Panc1 (cell line): ENCODE measurements at regions not wholly inside any gene's neighbourhood (a gene's known extent, or its start where the extent isn't known, plus 50 kb on each side); places are given as distances from the start of the nearest gene placed in this dataset.
A peak's percentile ranks its signal among the peaks of the same experiment; 100 is the strongest.

Experiments used
- ATAC-seq: fragments of 200-7000 bp; cut with Tn5 transposase; 2 replicates; pipeline ENCODE4 v1.9.1; 2020; ENCODE audit warnings: mild to moderate bottlenecking, moderate library complexity
- BruUV-seq: library from RNA; stranded (reverse); fragments of 400-500 nt; replicated peaks from 2 replicates; lab custom pipeline; 2021; lab: Mats Ljungman, UMichigan
- CTCF ChIA-PET: fragments of 300-600 bp; sonication (Branson Sonifier 250); formaldehyde crosslinking; loops from one replicate; lab custom pipeline; 2022; ENCODE audit warnings: antibody characterized with exemption; lab: Charles Lee
- POLR2A ChIA-PET: fragments of 300-600 bp; sonication (Branson Sonifier 250); formaldehyde crosslinking; loops from one replicate; lab custom pipeline; 2022; ENCODE audit warnings: antibody characterized with exemption; lab: Charles Lee
- DNase-seq: peaks from one replicate; pipeline ENCODE4 v3.0.0-alpha.2; 2010; ENCODE audit warnings: low read depth, low spot score
- H3K27ac ChIP-seq: 2 replicates; pipeline ENCODE4 v1.5.1; 2011; ENCODE audit warnings: mild to moderate bottlenecking, low read length, inconsistent platforms
- H3K27me3 ChIP-seq: fragments of 200-500 bp; sonication (Bioruptor generic); 2 replicates; pipeline ENCODE4 v1.6.0; 2014; ENCODE audit warnings: low read length, inconsistent platforms; ENCODE audit not compliant: control insufficient read depth, insufficient read depth
- H3K36me3 ChIP-seq: fragments of 200-500 bp; sonication (Bioruptor generic); 2 replicates; pipeline ENCODE4 v1.5.1; 2014; ENCODE audit warnings: inconsistent platforms, mild to moderate bottlenecking, low read length, moderate library complexity; ENCODE audit not compliant: control insufficient read depth, insufficient read depth
- H3K4me1 ChIP-seq: 2 replicates; pipeline ENCODE4 v1.5.1; 2011; ENCODE audit warnings: inconsistent platforms, mild to moderate bottlenecking, low read length, moderate library complexity; ENCODE audit not compliant: control insufficient read depth, insufficient read depth
- H3K4me3 ChIP-seq, 2 experiments: 2 replicates each; pipeline ENCODE4 v1.5.1; 2011 to 2012; ENCODE audit warnings: low read depth in 2 of 2, low read length in 2 of 2, mild to moderate bottlenecking in 2 of 2, inconsistent platforms in 1 of 2, moderate library complexity in 1 of 2
- H3K9me3 ChIP-seq: fragments of 200-500 bp; sonication (Bioruptor generic); 2 replicates; pipeline ENCODE4 v1.5.1; 2014; ENCODE audit warnings: low read depth, mild to moderate bottlenecking, inconsistent platforms, low read length, moderate library complexity; ENCODE audit not compliant: control insufficient read depth, insufficient read depth
- CTCF ChIP-seq: fragments of 450-650 bp; IDR thresholded peaks from 2 replicates; pipeline ENCODE4 v1.5.1; 2017; ENCODE audit warnings: mild to moderate bottlenecking
- POLR2AphosphoS5 ChIP-seq: IDR thresholded peaks from 2 replicates; pipeline ENCODE4 v1.6.1; 2012; ENCODE audit warnings: mild to moderate bottlenecking, low read depth, low read length, moderate library complexity
- REST ChIP-seq, 2 experiments: IDR thresholded peaks; 2 replicates each; pipeline ENCODE4 v1.6.1; 2011 to 2012; ENCODE audit warnings: low read depth in 2 of 2, control low read depth in 1 of 2, low read length in 1 of 2, mild to moderate bottlenecking in 1 of 2, moderate library complexity in 1 of 2; ENCODE audit not compliant: insufficient read depth in 1 of 2
- SIN3A ChIP-seq: IDR thresholded peaks from 2 replicates; pipeline ENCODE4 v1.6.1; 2012; ENCODE audit warnings: low read depth, mild to moderate bottlenecking, low read length, moderate library complexity, borderline replicate concordance; ENCODE audit not compliant: insufficient read depth
- TCF7L2 ChIP-seq: IDR thresholded peaks from 2 replicates; pipeline ENCODE4 v1.6.1; 2011; ENCODE audit warnings: mild to moderate bottlenecking, low read depth, low read length, inconsistent platforms
- in situ Hi-C: cut with HindIII; loops from 2 replicates; pipeline ENCODE4 v1.10.0; 2016; ENCODE audit warnings: low sequenced_read_pairs, low pct_unique_long_range_greater_than_20kb
- intact Hi-C: fragments of 100-400 bp; cut with micrococcal nuclease; formaldehyde crosslinking; loops from one replicate; pipeline ENCODE4 v1.10.0; 2022; ENCODE audit not compliant: unreplicated experiment

GRCh38 chr2:195537811-195538210 is 119.2 kb upstream of the SLC39A10 start:
- intact Hi-C loops: no loop called here
- in situ Hi-C loops: no loop called here

DNA sequence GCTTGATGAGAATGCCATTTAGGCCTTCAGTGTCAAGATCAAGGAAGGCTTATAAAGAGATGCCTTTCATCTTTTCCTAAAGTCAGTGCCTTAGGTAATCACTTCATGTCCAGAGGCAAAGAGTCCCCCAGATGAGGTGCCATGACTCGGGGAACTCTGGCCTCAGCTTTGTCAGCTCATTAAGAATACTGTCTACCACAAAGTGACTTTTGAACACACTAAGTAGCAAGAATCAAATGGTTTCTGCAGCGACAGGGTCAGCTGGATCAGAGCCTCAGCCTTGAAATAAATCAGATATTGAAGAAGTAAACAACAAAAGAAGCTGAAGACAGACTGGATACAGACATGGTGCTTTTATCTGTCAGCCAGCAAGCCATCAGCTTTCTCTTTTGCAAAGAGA is 120.1 kb upstream of the SLC39A10 start:
- H3K4me3 ChIP-seq: no peak overlapping the region
- POLR2A ChIA-PET: no interaction called here

More at GRCh38 chr2:195537811-195538210, 119.2 kb upstream of the SLC39A10 start:
- CTCF ChIA-PET: no interaction called here
- no peak for DNase-seq
- H3K27me3 ChIP-seq: no peaks in the 10 kb centered on the region
- no peaks in the 10 kb centered on the region for H3K36me3 ChIP-seq
- peak overlapping the region; percentile 23; the same call in 1 of the 2 replicates for H3K27ac ChIP-seq
- TF ChIP-seq CTCF (no peak), POLR2AphosphoS5 (no peak), SIN3A (no peak), TCF7L2 (no peak), REST (IDR thresholded peaks at IDR 0.05; ENCODE audit: insufficient read depth in 1 of 2, low read depth in 2 of 2, low read length in 1 of 2) (no peak)
- no peaks in the 10 kb centered on the region; the same call in 1 of the 2 replicates for H3K9me3 ChIP-seq
- BruUV-seq: no TSS peak
- ATAC-seq: no peak
- H3K4me1 ChIP-seq: peaks cover 22% of the 10 kb centered on the region
- POLR2A ChIA-PET: no interaction called here
- H3K4me3 ChIP-seq: no peak overlapping the region

GRCh38 chr2:195535911-195536522 is 121.0 kb upstream of the SLC39A10 start:
- H3K36me3 ChIP-seq: no peaks in the 10 kb centered on the region
- ChIA-PET POLR2A (no interaction called here), CTCF (no interaction called here)
- DNase-seq (no peak), ATAC-seq (no peak)
- in situ Hi-C loops: no loop called here
- H3K4me1 ChIP-seq: peaks cover 28% of the 10 kb centered on the region
- BruUV-seq: no TSS peak
- H3K9me3 ChIP-seq: no peaks in the 10 kb centered on the region; the same call in 1 of the 2 replicates
- intact Hi-C loops: no loop called here
- no peak overlapping the region for H3K4me3 ChIP-seq
- H3K27ac ChIP-seq: no peak overlapping the region
- H3K27me3 ChIP-seq: no peaks in the 10 kb centered on the region
- no peak for TF ChIP-seq TCF7L2
- TF ChIP-seq REST (IDR thresholded peaks at IDR 0.05; ENCODE audit: insufficient read depth in 1 of 2, low read depth in 2 of 2, low read length in 1 of 2): no peak
- no peak for TF ChIP-seq POLR2AphosphoS5
- no peak for TF ChIP-seq SIN3A
- no peak for TF ChIP-seq CTCF

More for the DNA sequence above, 120.1 kb upstream of the SLC39A10 start:
- peaks cover 28% of the 10 kb centered on the region for H3K4me1 ChIP-seq
- no peaks in the 10 kb centered on the region; the same call in 1 of the 2 replicates for H3K9me3 ChIP-seq
- no peaks in the 10 kb centered on the region for H3K27me3 ChIP-seq
- no peak for TF ChIP-seq TCF7L2
- H3K27ac ChIP-seq: no peak overlapping the region
- CTCF ChIA-PET: no interaction called here
- intact Hi-C loops (no loop called here), in situ Hi-C loops (no loop called here)
- no peak for ATAC-seq
- BruUV-seq: no TSS peak
- no peak for DNase-seq
- H3K36me3 ChIP-seq: no peaks in the 10 kb centered on the region
